Fibroblast of skin of right biceps (primary cell): ENCODE measurements at regions not wholly inside any gene's neighbourhood (a gene's known extent, or its start where the extent isn't known, plus 50 kb on each side); places are given as distances from the start of the nearest gene placed in this dataset.

ENCODE experiments used
- DNase-seq: peaks from one replicate; pipeline ENCODE4 v3.0.0-alpha.2; 2013

DNA sequence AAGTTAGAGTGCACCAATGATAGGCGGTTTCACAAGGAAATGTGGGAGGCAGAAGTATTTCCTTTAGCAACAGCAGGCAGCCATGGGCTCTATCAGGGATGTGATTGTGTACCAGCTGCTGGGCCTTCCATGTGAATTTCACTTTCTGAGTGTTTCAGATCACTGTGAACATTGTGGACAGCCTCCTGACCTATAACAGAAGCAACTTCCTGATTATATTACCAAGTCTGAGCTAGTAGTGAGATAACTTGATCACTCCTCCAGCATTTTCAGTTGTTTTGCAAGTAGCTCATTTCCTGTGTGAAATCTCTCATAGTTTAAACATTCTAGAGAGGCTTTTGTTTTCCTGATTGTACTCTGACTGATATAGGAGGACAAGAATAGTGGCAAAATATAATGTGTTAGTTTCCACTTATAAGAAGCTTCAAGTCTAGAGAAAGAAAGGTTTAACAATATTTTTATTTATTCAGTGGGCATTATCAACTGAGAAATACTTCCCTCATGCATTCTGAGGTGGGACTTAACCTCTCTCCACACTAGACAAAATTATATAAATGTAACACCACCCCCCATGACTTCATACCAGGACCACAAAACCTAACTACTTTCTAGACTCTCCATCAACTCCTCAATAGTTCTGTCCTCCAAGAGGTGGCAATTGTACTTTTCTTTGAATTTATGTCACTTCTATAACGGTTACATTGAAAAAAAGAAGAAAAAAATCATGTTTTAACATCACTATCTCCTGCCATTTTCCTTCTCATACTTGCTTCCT lies 184.2 kb upstream of the LUZP2 start:
- DNase-seq, result peak; percentile 4

- no peak for DNase-seq
These were observed 175.6 kb upstream of the LUZP2 start for GRCh38 chr11:24321229-24321628.

GRCh38 chr11:24324211-24324610 lies 172.6 kb upstream of the LUZP2 start:
- DNase-seq, result peak; percentile 51

GRCh38 chr11:24344222-24344621 lies 152.6 kb upstream of the LUZP2 start:
- DNase-seq, result no peak

DNA sequence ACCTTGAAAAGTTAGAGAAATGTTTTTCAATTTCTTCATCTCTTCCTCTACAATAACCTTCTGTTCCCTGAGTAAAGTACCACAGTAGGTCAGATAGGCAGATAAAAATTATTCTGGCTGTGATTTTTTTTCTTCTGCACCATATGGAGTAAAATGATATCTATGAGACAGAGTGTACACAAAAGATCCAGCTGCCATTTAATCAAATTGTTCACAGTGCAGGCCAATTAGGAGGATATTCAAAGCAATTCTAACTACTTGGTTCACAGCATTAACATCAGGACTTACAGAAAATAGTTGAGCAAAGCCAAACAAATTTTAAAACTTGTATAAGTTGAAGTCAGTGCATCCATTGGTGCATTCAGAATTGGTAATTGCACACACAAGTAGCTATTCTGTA lies 147.9 kb upstream of the LUZP2 start:
- DNase-seq, result no peak

DNA sequence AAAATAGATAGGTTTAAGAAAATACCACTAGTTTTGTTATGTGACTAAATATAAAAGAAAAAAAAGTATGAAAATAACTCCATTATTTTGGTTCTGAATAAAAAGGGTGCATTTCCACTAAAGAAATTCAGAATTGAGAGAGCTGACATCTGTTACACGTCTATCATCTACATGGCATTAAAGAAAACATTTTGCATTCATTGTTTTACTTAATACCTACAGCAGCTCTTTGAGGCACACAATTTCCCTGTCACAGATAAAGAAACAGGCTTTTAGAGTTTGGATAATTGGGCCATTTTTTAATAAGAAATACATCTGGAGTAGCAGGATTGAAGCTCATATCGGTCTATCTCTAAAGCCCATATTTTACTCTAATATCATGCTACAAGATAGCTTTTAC lies 145.7 kb upstream of the LUZP2 start:
- DNase-seq, result no peak

GRCh38 chr11:24356501-24356900 lies 140.4 kb upstream of the LUZP2 start:
- peak; percentile 3 for DNase-seq

DNA sequence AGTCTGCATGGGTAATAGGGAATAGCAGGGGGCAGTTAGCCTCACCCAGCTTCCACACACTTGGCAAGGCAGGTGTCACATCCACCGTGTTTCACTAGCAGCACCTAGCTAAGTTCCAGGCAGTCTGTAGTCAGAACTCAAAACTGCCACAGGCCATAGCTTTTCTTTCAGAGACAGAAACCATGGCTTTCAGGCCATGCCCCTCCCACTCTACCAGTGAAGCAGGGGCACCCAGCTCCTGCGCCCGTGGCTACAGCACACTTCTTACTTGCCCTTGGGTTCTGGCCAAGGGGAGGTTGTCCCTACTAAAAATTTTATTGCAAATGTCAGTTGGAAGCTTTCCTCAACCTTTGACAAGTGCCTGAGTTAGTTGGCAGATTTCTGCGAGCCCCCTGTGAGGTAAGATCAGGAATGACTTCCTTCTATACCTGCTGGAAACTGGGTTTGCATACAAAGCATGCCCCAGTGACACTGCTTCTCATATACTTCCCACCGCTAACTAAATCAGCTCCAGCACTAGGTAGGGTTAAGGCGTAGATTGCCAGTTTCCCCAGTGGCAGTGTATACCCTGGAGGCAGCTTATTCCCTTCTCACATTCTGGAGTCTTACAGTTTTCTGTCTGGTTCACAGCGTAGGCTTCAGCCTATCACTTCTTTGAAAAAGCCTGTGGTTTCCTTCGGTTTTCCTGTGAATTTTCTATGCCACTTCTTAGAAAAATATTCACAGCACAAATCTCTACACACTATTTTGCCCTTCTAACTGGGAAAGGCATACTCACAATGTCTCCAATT lies 139.0 kb upstream of the LUZP2 start:
- DNase-seq, result no peak

- no peak for DNase-seq
These were observed 124.4 kb upstream of the LUZP2 start for GRCh38 chr11:24372491-24372890.

GRCh38 chr11:24373516-24373915 lies 123.3 kb upstream of the LUZP2 start:
- peak; percentile 12 for DNase-seq

DNA sequence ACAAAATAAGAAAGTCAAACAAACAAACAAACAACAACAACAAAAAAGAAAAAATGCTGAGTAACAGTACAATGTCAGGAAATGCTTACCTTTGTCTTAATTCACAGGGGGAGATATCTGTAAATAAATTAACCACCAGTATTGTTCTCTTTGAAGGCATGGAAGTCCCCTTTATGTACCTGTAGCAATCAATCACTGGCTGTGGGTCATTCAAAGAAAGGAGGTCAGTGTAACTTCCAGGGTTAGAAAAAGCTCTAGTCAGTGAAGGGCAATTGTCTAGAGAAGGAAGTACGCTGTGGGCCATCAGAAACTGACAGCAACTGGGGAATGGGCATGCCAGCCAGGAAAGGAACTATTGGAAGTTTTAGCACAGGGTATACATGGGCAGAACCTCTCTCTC lies 121.5 kb upstream of the LUZP2 start:
- no peak for DNase-seq

DNA sequence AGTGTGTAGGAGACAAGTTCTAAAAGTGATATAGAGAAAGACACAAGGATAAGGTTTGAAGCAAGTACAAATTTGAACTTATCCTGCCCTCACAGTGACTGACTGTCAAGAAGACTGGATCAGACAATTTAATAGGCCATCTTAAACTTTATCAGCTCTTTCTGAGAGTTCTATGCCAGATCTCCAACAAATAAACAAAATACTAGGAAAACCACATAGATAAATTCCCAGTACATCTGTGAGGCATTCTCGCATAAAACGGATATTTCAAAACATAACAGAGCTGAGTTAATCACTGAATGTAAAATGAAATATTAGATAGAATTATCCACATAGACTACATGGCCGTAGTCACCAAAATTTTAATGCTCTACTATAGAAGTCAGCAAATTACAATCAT lies 120.9 kb upstream of the LUZP2 start:
- no peak for DNase-seq

DNA sequence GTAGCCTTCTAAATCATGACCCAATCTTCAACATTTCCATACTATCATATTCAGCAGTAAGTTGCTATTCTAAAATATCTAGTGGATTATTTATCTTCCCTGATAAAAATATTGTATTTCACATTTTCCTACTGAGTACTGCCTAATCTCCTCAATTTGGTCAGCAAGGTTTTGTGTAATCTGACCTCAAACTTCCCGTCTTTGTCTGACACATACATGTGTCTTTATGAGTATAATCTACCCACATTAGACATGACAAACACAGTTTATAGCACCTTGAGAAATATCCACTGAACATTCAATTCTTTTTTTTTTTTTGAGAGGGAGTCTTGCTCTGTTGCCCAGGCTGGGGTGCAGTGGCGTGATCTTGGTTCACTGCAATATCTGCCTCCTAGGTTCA lies 113.7 kb upstream of the LUZP2 start:
- DNase-seq, result no peak

GRCh38 chr11:24384240-24384639 lies 112.6 kb upstream of the LUZP2 start:
- no peak for DNase-seq

DNA sequence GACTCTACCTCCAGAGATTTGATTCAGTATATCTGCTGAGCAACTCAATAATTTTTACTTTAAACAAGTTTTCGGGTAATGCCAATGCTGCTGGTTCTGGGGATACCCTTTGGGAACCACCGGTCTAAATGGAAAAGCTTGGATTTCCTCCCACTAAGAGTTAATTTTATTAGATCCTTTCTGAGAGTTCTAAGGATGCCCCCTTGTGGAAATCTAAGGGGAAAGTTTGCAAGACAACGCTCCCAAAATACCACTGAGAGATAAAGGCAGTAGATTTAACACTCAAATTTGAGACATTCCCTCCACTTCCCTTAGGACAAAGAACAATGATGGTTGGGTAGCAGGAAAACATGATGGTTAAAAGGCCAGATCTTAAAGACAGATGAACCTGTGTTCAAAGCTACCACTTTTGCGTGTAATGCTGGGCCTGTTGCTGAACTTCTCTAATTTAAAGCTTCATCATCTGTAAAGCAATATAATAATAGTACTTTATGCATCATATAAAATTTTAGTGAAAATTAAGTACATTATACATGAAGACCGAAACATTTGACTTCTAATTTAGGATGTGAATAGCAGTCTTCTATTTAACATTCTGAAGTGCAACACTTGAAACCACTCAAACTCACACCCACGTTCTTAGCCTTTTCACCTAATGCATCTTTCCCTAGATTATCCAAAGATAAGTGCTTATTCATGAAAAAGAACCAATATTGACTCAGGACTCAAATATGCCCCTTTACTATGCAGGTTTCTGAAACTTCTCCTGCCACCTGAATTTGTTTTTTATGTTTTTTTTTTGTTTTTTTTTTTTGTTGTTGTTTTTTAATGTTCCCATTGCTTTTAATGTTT lies 110.1 kb upstream of the LUZP2 start:
- DNase-seq, result peak; percentile 54

DNA sequence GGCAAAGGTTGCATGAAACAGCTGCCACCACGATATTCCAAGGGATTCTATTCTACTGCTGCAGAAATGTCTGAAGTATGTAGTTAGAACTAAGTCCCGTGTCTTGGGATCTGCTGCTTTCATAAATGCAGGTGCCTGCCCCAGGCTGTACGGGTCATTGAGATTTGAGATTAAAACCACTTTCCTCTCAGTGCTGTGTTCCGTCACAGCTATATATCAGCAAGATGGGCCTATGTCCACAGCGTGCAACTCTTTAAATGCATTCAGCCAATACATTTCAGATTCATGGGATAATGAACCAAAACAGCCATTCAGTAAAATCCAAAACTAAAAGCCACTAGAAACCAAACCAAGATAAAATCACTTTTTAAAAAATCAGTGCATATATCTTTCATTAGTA lies 107.3 kb upstream of the LUZP2 start:
- DNase-seq, result no peak

- DNase-seq, result no peak
These were observed 106.8 kb upstream of the LUZP2 start for GRCh38 chr11:24390016-24390415.

DNA sequence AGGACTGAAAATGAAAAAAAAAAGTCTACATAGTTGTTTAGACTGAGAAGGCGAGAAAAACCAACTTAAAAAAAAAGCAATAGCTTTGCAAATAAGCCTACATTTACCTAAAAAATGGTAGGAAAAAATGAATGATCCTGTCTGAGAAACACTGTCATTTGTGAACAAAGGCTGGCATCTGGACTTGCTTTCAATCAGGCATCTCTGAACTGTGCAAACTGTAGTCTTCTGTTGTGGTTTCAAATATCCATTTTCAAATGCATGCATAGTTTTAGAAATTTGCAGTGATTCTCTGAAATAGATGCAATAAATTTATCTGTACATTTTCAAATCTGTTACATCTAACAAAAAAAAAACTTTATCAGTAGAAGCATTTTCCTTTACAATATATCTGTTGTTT lies 106.1 kb upstream of the LUZP2 start:
- no peak for DNase-seq

DNA sequence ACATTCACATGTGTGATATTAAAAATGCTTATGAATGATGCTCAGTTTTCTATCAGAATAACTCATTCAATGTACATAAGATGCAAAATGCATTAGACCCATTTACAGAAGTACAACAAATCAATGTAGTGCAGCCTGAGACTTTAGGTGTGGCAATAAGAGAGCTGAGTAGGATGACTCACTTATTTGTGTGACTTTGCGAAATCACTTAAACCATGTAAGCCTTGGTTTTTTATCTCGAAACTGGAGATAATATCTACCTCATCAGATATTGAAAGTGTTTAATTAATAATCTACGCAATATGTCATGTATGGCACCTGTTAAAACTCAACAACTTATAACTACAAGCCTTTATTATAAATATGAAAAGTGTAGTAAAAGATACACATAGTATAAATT lies 105.7 kb upstream of the LUZP2 start:
- no peak for DNase-seq

DNA sequence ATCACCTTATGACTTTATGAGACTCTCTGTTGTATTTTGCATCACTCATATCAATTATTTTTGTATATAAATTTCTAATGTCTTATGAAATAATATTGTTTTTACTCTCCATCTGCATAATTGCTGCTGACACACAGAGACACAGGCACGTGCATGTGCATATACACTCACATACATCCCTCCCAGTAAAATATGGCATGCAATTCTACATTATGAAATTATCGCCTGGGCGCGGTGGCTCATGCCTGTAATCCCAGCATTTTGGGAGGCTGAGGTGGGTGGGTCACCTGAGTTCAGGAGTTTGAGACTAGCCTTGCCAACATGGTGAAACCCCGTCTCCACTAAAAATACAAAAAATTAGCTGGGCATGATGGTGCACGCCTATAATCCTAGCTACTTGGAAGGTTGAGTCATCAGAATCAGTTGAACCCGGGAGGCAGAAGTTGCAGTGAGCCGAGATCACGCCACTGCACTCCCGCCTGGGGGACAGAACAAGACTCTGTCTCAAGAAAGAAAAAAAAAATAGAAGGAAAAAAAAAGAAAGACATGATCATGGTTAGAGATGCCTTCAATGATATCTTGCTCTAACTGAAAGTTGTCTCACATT lies 96.7 kb upstream of the LUZP2 start:
- no peak for DNase-seq

DNA sequence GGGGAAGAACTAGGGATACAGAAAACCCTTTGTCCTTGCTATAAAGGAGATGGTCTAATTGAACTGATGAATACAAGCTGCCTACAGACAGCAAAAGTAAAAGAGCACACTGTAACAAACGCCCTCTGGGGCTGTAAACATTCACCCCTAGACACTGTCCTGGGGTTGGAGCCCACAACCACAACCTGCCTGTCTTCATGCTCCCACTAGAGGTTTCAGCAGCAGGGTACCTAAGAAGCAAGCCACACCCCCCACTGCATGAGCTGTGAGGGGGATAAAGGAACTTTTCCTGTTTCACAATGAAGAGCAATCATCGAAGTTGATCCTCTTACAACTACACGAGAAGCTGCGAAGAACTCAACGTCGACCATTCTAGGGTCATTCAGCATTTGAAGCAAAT lies 90.5 kb upstream of the LUZP2 start:
- no peak for DNase-seq

DNA sequence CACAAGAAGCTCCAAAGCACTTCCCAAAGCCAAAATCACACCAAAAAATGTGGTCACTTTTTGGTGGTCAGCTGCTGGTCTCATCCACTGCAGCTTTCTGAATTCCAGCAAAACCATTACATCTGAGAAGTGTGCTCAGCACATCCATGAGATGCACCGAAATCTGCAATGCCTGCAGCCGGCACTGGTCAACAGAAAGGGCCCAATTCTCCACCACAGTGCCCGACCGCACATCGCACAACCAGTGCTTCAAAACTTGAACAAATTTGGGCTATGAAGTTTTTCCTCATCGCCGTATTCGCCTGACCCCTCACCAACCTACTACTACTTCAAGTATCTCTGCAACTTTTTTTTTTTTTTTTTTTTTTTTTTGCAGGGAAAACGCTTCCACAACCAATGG lies 89.9 kb upstream of the LUZP2 start:
- DNase-seq, result no peak

DNA sequence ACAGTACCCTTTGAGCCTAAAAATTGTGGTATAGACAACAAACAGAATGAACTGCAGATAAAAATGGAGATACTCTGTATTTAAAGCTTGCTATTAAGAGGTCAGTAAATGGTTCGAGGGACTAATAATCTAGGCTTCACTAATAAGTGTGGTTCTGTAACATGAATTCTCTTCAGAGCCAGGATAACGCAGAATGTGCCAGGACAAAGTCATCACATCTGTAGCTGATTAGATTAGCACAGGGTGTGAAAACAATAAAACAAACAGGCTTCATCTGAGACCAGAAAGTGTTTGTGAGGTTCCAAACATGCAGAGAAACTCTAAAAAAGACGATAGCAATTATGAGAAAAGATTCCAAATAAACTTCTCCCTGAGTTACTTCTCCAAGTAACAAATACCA lies 89.1 kb upstream of the LUZP2 start:
- no peak for DNase-seq
